ENCODE measurements at regions not wholly inside any gene's neighbourhood (a gene's known extent, or its start where the extent isn't known, plus 50 kb on each side); places are given as distances from the start of the nearest gene placed in this dataset.

DNA sequence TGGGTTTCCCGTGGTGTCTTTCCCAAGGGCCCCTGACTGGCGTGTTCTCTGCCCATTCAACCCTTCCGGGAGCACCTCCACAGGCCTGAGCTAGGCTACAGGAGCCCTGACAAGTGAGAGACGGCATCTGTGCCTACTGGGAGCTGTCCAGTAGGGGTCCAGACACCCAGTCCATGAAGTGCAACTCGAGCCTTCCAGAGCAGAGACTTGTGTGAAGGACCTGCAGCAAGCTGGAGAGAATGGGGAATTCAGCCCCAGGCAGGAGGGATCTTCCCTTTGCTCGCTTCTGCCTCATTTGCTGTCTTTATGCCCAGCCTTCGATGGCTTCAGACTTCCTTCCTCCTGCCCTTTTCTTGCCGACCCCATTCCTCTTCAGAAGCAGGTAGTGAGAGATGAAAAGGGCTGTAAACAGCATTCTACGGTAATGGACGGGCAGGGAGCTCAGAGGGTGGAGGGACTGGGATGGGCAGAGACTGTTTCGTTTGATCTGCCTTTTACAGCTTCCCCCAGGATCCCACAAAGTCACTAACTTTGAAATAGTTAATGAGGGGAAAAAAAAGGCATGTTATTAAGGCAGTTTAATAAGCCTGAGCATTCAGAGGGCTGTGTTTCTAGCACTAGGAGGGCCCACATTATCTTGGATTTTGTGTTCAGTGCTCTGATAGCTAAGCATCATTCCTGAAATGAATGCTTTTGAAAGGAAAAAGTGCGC lies 327.6 kb downstream of the FGF9 start:
- no peaks in the 10 kb centered on the region for H3K27me3 Mint-ChIP-seq
- no peak for DNase-seq
- peaks cover 4% of the 10 kb centered on the region for H3K9me3 Mint-ChIP-seq
- H3K36me3 Mint-ChIP-seq (ENCODE audit: low read depth): no peaks in the 10 kb centered on the region
- H3K27ac Mint-ChIP-seq: no peak overlapping the region
- no peaks in the 10 kb centered on the region for H3K4me1 Mint-ChIP-seq
- no peak for ATAC-seq
- H3K4me3 Mint-ChIP-seq: no peak overlapping the region

DNA sequence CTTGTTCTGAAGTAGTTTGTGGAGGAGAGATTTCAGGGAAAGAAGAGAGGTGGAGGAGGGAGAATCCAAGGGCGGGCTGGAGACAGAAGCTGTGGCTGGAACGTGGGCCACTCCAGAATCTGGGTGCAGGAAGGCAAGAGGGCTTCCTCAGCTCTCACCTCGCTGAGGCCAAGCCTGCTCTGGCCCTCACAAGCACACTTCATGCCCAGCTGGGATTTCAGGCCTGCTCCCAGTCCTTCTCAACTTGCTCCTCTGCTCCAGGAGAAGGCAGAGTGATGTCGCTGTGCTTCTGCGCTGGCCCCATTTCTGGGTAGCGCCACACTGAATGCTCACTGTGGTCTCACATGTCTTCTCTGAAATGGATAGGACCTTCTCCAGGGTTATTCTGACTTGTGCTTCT lies 328.8 kb downstream of the FGF9 start:
- no peak overlapping the region for H3K27ac Mint-ChIP-seq
- no peak overlapping the region for H3K4me3 Mint-ChIP-seq
- H3K36me3 Mint-ChIP-seq (ENCODE audit: low read depth): no peaks in the 10 kb centered on the region
- H3K9me3 Mint-ChIP-seq: peaks cover 4% of the 10 kb centered on the region
- no peaks in the 10 kb centered on the region for H3K4me1 Mint-ChIP-seq
- ATAC-seq (no peak), DNase-seq (no peak)
- no peaks in the 10 kb centered on the region for H3K27me3 Mint-ChIP-seq

DNA sequence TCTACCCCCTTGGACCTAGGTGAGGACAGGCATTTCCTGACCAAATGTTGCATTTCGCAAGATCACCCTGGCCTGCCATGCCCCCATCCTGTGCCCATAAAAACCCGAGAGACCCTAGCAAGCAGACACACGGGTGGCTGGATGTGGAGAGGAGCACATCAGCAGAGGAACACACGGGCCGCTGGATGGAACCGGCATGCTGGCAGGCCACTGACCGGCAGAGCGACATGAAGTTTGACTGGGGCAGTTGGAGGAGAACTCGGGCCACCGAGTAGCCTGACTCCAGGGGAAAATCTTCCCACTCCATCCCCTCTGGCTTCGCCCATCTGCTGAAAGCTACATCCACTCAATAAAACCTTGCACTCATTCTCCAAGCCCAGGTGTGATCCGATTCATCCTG lies 329.3 kb downstream of the FGF9 start:
- Mint-ChIP-seq H3K9me3 (peaks cover 4% of the 10 kb centered on the region), H3K4me1 (no peaks in the 10 kb centered on the region), H3K27me3 (no peaks in the 10 kb centered on the region), H3K4me3 (no peak overlapping the region), H3K36me3 (ENCODE audit: low read depth) (no peaks in the 10 kb centered on the region), H3K27ac (no peak overlapping the region)
- ATAC-seq (no peak), DNase-seq (no peak)

DNA sequence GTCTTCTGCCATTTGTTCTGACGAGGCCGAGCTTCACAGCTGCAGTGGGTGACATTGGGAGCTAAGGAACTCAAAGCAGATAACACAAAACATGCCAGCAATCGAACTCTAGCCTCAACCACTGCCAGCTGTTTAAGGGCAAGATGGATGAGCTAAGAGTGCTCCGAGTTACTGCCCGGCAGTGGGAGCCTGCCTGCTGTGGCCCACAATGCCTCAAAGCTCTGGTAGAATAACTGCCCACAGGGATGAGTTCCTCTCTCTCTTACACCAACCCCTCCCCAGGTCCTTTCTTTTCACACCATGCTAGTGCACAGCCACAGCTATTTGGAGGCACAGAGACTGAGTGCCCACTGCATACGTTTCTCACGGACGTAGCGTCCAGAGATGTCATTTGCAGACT lies 330.5 kb downstream of the FGF9 start:
- no peak overlapping the region for H3K4me3 Mint-ChIP-seq
- peaks cover 4% of the 10 kb centered on the region for H3K9me3 Mint-ChIP-seq

DNA sequence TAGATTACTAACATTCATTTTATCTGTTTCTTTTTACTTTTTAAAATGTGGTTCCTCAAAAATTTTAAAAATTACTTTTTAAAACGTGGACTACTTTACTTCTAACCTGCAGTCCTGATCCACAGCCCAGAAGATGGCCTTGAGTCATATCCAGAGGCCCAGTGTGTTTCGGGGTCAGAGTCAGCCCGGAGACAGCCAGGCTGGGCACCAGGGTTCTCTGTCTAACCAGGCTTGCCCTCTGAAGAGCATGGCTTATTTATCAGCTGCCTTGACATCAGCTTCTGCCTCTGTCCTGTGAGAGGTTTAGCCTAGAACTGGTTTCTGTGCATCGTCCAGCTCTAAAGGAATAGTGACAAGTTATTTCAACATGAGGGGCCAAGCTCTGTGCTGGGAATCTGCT lies 332.0 kb downstream of the FGF9 start:
- H3K27ac Mint-ChIP-seq: no peak overlapping the region
- no peaks in the 10 kb centered on the region for H3K27me3 Mint-ChIP-seq
- no peaks in the 10 kb centered on the region for H3K36me3 Mint-ChIP-seq (ENCODE audit: low read depth)
- H3K9me3 Mint-ChIP-seq: no peaks in the 10 kb centered on the region
- ATAC-seq (no peak), DNase-seq (no peak)
- H3K4me1 Mint-ChIP-seq: no peaks in the 10 kb centered on the region
- H3K4me3 Mint-ChIP-seq: no peak overlapping the region

More for the DNA sequence above, 330.5 kb downstream of the FGF9 start:
- DNase-seq: no peak
- no peak overlapping the region for H3K27ac Mint-ChIP-seq
- no peaks in the 10 kb centered on the region for H3K27me3 Mint-ChIP-seq
- H3K4me1 Mint-ChIP-seq: no peaks in the 10 kb centered on the region
- H3K36me3 Mint-ChIP-seq (ENCODE audit: low read depth): no peaks in the 10 kb centered on the region
- ATAC-seq: no peak

DNA sequence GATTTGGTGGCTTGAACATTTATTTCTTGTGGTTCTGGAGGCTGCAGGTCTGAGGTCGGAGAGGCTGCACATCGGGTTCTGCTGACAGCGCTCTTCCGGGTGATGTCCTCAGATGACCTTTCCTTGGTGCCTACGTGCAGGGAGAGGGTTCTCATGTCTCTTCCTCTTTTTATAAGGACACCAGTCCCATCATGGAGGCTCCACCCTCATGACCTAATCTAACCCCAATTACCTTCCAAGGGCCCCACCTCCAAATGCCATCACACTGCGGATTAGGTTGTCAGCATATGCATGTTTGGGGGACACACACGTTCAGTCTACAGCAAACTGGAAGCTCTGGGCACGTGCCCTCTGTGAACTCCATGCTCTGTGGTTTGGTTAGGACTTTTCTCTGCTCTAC lies 338.6 kb downstream of the FGF9 start:
- H3K4me1 Mint-ChIP-seq: no peaks in the 10 kb centered on the region
- no peak overlapping the region for H3K4me3 Mint-ChIP-seq
- ATAC-seq: peak; percentile 30
- H3K9me3 Mint-ChIP-seq: no peaks in the 10 kb centered on the region
- no peak overlapping the region for H3K27ac Mint-ChIP-seq
- DNase-seq: no peak
- H3K36me3 Mint-ChIP-seq (ENCODE audit: low read depth): no peaks in the 10 kb centered on the region
- H3K27me3 Mint-ChIP-seq: no peaks in the 10 kb centered on the region

DNA sequence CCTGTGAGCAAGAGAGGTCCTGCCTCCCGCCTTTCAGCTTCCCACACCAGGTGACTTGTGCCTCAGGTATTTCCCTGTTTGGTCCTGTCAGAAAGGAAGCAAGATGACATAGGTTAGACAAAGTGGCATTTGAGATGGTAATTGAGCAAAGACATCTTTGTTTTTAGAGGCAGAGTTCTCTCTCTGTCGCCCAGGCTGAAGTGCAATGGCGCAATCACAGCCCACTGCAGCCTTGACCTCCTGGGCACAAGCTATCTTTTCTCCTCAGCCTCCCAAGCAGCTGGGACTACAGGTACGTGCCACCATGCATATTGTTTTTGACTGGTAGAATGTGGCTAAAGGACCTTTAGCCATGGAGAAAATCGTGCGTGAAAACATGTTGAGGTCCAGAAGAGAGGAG lies 339.1 kb downstream of the FGF9 start:
- H3K9me3 Mint-ChIP-seq: no peaks in the 10 kb centered on the region

DNA sequence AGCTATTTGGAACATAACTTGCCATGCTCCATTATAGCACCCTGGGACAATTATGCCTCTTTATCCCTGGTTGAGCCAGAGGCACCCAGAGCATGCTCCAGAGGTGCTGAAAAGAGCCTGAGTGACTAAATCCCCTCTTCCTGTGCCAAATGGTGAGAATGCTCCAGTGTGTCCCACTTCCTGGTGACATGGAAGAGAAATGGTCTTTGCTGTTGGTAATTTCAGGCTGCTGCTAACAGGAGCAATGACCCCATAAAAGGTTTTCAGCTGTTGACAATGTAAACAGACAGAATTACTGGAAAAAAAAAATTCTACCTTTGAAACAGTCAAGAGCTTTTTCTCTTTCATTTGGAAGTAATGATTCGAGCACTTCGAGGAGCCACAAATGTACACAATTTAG lies 341.8 kb downstream of the FGF9 start:
- no peak for ATAC-seq
- no peak for DNase-seq
- H3K27ac Mint-ChIP-seq: no peak overlapping the region
- H3K4me3 Mint-ChIP-seq: no peak overlapping the region
- H3K27me3 Mint-ChIP-seq: no peaks in the 10 kb centered on the region
- peaks cover 6% of the 10 kb centered on the region for H3K4me1 Mint-ChIP-seq
- no peaks in the 10 kb centered on the region for H3K36me3 Mint-ChIP-seq (ENCODE audit: low read depth)
- H3K9me3 Mint-ChIP-seq: no peaks in the 10 kb centered on the region

More for the DNA sequence above, 339.1 kb downstream of the FGF9 start:
- Mint-ChIP-seq H3K27me3 (no peaks in the 10 kb centered on the region), H3K4me3 (no peak overlapping the region), H3K36me3 (ENCODE audit: low read depth) (no peaks in the 10 kb centered on the region), H3K27ac (no peak overlapping the region), H3K4me1 (no peaks in the 10 kb centered on the region)
- ATAC-seq (no peak), DNase-seq (no peak)

DNA sequence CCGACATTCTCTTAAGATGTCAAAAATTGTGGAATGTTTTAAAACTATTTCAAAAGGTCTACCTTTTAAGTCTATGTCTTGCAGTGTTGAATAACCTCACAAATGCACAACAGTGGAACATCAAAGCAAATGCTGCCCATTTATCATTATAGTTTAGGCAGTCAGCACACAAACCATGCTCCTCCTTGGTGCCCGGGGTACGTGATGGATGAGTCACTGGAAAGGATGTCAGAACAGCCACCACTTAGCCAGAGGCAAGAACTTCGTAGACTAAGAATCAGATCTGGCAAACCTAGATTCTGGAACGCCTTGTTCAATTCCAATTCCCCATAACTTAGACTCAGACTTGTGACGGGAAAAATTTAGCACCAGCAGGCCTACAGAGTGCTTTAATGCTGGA lies 343.6 kb downstream of the FGF9 start:
- no peaks in the 10 kb centered on the region for H3K9me3 Mint-ChIP-seq
- H3K27ac Mint-ChIP-seq: no peak overlapping the region
- DNase-seq (no peak), ATAC-seq (no peak)
- no peak overlapping the region for H3K4me3 Mint-ChIP-seq
- no peaks in the 10 kb centered on the region for H3K36me3 Mint-ChIP-seq (ENCODE audit: low read depth)
- peaks cover 10% of the 10 kb centered on the region for H3K4me1 Mint-ChIP-seq
- H3K27me3 Mint-ChIP-seq: no peaks in the 10 kb centered on the region

DNA sequence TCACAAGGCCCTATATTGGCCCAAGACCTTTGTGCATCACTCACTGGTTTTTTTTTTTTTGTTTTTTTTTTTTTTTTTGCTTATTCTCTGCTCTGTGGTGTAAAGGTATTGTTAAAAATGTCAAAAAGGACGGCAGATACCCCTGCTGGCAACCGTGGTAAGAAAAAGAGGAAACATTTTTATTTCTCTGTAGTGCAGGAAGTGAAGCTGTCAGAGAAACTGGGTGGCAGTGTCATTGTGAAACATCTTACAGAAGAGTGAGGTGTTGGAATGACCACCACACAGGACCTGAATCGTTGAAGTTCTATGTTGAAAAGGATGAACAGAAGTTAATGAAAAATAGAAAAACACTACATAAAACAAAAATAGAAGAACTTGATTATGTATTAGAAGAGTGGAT lies 346.4 kb downstream of the FGF9 start:
- no peak overlapping the region for H3K27ac Mint-ChIP-seq
- no peaks in the 10 kb centered on the region for H3K36me3 Mint-ChIP-seq (ENCODE audit: low read depth)
- peak; percentile 36 for ATAC-seq
- no peaks in the 10 kb centered on the region for H3K27me3 Mint-ChIP-seq
- H3K9me3 Mint-ChIP-seq: no peaks in the 10 kb centered on the region
- H3K4me3 Mint-ChIP-seq: no peak overlapping the region
- H3K4me1 Mint-ChIP-seq: peaks cover 10% of the 10 kb centered on the region
- no peak for DNase-seq

DNA sequence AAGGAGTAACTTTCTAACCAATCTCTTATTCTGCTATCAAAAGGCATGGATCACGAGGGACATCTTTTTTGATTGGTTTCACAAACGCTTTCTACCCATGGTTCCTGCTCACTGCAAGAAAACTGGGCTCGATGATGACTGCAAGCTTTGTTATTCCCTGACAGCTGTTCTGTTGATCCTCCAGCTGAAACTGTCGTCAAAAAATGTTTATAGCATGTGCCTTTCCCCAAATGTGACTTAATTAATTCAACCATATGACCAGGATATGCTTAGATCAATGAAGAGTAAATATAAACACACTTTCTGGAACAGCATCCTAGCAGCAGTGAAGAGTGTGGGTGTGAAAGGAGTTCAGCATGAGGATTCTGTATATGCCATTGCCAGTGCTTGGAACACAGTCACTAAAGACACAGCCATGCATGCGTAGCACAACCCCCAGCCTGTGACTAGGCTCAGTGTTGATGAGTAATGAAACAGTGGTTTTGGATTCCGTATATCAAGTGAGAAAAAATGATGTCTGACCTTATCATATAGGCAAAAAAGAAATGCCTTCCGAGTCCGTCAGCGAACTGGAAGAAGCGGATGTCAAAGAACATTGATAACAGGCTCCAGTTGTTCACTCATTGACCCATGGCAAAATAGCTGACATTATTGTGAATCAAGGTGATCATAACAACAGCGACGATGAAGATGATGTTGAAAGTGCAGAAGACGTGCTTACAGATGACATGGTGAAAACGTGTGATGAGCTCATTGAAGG lies 347.4 kb downstream of the FGF9 start:
- ATAC-seq: peak; percentile 66
- no peaks in the 10 kb centered on the region for H3K9me3 Mint-ChIP-seq
- no peak overlapping the region for H3K4me3 Mint-ChIP-seq
- H3K27ac Mint-ChIP-seq: no peak overlapping the region
- H3K4me1 Mint-ChIP-seq: peaks cover 10% of the 10 kb centered on the region
- H3K27me3 Mint-ChIP-seq: no peaks in the 10 kb centered on the region
- H3K36me3 Mint-ChIP-seq (ENCODE audit: low read depth): no peaks in the 10 kb centered on the region
- no peak for DNase-seq

DNA sequence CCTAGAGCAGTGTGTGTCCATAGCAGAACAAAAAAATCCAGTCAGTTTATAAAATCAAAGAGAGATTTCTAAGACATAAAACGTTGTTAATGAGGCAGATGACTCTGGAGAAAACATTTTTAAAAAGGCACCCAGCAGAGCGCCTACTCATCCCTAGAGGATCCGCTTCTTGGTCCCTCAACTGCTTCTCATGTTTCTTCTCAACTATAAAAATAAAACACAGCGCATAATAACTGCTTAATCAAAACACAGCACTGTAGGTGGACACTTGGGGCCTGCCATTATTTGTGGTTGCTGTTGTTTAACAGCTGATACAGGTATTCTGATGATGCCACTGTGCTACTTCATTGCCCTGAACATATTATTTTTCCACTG lies 347.9 kb downstream of the FGF9 start:
- Mint-ChIP-seq H3K4me1 (peaks cover 10% of the 10 kb centered on the region), H3K4me3 (no peak overlapping the region), H3K36me3 (ENCODE audit: low read depth) (no peaks in the 10 kb centered on the region), H3K9me3 (no peaks in the 10 kb centered on the region), H3K27me3 (no peaks in the 10 kb centered on the region), H3K27ac (no peak overlapping the region)
- DNase-seq (no peak), ATAC-seq (peak; percentile 36)

DNA sequence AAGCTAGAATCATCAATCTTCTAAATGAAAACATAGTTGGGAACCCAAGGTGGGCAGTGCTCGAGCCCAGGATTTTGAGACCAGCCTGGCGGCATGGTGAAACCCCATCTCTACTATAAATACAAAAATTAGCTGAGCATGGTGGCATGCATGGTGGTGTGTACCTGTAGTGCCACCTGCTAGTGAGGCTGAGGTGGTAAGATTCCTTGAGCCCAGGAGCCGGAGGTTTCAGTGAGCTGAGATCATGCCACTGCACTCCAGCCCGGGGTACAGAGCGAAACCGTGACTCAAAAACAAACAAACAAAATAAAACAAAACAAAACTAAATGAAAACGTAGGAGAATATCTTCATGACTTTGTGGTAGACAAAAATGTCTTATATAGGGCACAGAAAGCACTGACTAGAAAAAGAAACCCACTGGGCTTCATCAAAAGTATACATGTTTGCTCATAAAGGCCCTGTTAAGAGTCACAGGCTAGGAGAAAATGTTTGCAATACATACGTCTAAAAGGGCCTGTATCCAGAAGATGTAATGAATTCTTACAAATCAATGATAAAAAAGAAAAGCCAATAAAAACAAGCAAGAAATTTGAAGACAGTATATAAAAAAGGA lies 353.6 kb downstream of the FGF9 start:
- ATAC-seq (no peak), DNase-seq (no peak)
- Mint-ChIP-seq H3K9me3 (no peaks in the 10 kb centered on the region), H3K4me3 (no peak overlapping the region), H3K36me3 (ENCODE audit: low read depth) (no peaks in the 10 kb centered on the region), H3K27ac (no peak overlapping the region), H3K4me1 (no peaks in the 10 kb centered on the region), H3K27me3 (no peaks in the 10 kb centered on the region)

DNA sequence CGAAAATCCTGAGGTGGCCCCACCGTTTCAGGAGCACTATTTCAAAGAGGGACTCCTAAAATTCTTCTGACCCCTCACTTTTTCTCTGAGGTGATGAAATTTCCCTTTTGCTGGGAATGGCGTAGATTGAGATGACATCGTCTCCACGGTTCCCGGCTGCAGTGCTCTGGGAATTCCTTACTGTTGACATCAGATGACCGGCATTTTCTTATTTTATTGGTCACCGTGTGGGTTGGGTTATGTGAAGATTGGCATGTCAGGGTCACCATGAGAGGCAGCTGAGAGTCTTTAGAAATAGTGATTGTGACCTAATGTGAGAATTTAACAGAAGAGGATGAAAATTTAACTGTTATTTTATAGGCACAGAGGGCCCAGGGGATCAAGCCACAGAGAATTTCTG lies 356.7 kb downstream of the FGF9 start:
- Mint-ChIP-seq H3K4me3 (no peak overlapping the region), H3K36me3 (ENCODE audit: low read depth) (no peaks in the 10 kb centered on the region), H3K27ac (no peak overlapping the region), H3K27me3 (no peaks in the 10 kb centered on the region), H3K9me3 (no peaks in the 10 kb centered on the region), H3K4me1 (peaks cover 2% of the 10 kb centered on the region)
- DNase-seq (no peak), ATAC-seq (no peak)

DNA sequence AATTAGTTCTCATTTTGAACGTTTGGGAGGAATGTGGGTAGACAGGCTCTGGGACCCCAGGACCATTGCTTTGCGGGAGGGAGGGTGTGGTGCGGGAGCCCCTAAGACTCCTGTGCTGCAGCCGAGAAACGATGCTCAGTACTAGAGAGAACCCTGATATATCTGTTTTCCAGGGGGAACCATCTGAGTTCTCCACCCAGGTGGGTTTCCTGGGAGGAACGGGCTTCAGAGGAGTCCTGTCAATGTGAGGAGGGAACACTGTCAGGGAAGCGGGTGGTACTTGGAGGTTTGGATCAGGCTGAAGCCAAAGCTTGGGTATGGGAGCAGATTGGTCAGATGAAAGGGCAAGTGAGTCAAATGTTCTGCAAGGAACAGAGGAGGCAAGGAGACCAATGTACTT lies 358.0 kb downstream of the FGF9 start:
- Mint-ChIP-seq H3K36me3 (ENCODE audit: low read depth) (no peaks in the 10 kb centered on the region), H3K4me1 (peaks cover 2% of the 10 kb centered on the region), H3K27ac (no peak overlapping the region), H3K9me3 (no peaks in the 10 kb centered on the region), H3K4me3 (no peak overlapping the region), H3K27me3 (no peaks in the 10 kb centered on the region)
- no peak for DNase-seq
- no peak for ATAC-seq

Data from activated naive CD8-positive, alpha-beta T cell treated with anti-CD3 and anti-CD28 coated beads, Interleukin-2, amount 50 U/mL, for 24 hours (primary cell).